ENCODE measurements at regions not wholly inside any gene's neighbourhood (a gene's known extent, or its start where the extent isn't known, plus 50 kb on each side); places are given as distances from the start of the nearest gene placed in this dataset.

DNA sequence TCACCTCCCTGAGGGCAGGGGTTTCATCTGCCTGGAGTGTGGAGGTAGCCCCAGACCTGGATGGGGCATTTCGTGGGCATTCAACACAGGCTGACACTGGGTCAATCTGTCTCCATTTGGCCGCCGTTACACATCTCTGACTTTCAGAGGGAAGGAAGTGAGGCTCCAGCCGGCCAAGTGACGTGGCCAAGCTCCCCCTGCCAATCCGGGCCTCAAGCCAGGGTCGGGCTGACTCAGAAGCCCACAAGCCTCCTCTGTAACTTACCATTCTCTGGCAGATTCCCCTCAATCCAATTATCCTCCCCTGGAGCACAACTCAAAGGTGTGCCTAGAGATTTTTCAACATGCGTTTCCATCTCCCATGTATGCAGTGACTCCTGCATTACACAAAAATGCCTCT is 227.6 kb downstream of the KLF13 start:
- DNase-seq (ENCODE audit: low spot score), result no peak

GRCh38 chr15:31555022-31555421 is 228.4 kb downstream of the KLF13 start:
- no peak for DNase-seq (ENCODE audit: low spot score)

GRCh38 chr15:31556494-31557150 is 230.0 kb downstream of the KLF13 start:
- DNase-seq (ENCODE audit: low spot score), result no peak

DNA sequence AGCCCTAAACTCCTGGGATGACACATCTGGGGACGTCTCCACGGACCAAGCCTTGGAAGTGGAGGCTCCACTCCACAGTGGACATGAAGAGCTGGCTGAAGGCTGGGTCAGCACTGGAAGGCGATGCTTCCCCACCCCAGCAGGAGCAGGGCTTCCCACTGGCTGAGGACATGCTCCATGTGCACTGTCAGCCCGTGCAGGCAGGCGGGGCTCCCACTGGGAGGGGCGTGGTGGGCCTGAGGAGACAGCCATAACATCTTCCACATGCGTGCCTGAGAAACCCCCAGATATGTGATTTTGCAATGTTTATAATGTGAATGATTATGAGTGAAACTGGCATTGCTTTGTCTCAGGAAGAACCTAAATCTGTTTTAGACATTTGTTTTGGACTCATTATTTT is 231.3 kb downstream of the KLF13 start:
- no peak for DNase-seq (ENCODE audit: low spot score)

- no peak for DNase-seq (ENCODE audit: low spot score)
These were observed 232.2 kb downstream of the KLF13 start for GRCh38 chr15:31558840-31559239.

GRCh38 chr15:31559786-31560185 is 233.2 kb downstream of the KLF13 start:
- DNase-seq (ENCODE audit: low spot score), result no peak

- no peak for DNase-seq (ENCODE audit: low spot score)
These were observed 234.0 kb downstream of the KLF13 start for GRCh38 chr15:31560643-31561042.

GRCh38 chr15:31561156-31561555 is 234.5 kb downstream of the KLF13 start:
- no peak for DNase-seq (ENCODE audit: low spot score)

GRCh38 chr15:31563001-31563400 is 236.4 kb downstream of the KLF13 start:
- DNase-seq (ENCODE audit: low spot score), result no peak

GRCh38 chr15:31563421-31563820 is 236.8 kb downstream of the KLF13 start:
- DNase-seq (ENCODE audit: low spot score), result no peak

- no peak for DNase-seq (ENCODE audit: low spot score)
These were observed 241.2 kb downstream of the KLF13 start for GRCh38 chr15:31567861-31568260.

DNA sequence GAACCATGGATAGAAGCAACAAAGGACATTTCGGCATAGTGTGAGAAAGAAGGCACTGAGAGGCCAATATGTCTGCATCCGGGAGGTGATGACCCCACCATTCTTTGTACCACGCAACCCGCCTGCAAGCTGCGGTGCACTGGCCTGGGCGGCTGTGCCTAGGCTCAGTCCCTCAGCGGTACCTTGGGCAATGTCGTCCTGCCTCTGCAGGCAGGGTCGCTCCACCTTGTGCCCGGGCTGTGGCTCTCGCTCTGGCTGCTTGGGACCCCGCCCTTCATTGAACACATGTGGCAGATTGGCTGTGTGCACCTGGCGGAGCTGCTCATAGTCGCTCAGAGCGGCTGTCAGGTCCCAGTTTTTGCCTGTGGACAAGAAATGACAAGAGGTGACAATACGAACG is 243.2 kb downstream of the KLF13 start:
- no peak for DNase-seq (ENCODE audit: low spot score)

GRCh38 chr15:31570591-31570990 is 244.0 kb downstream of the KLF13 start:
- DNase-seq (ENCODE audit: low spot score), result no peak

DNA sequence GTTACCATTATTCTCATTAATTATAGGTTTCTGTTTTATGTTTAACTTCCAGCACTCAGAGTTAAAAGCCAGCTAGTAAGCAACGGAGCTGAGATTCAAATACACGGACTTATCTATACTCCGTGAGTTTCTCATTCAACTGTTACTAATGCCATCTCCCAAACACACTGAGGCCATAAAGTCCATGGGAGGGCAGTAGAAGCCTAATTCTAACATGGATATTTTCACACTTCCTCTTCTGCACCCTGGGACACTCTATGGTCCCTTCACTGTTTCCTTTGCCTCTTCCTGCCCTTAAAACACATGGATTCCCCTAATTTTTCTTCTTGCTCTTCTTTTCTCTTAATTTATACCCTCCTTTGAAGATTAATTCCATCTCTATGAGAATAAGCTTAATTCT is 245.0 kb downstream of the KLF13 start:
- DNase-seq (ENCODE audit: low spot score), result no peak

- DNase-seq (ENCODE audit: low spot score), result no peak
These were observed 247.1 kb downstream of the KLF13 start for GRCh38 chr15:31573759-31574158.

DNA sequence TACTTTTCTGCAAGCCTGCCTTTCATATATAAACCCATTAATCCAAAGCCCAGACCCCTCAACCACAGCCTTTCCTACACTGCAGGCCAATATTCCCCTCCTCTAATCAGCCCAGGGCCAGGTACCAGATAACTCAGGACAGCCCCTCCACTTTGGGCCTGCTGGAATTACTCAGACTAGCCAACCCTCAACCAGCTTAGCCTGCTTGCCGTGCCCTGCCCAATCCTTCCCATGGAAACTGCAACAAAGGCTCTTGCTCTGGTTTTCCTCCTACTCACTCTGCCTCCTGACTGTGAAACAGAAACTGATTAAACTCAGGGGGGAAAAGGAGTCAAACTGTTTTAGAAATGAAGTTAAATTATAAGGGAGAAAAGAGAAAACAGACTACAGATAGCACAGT is 248.1 kb downstream of the KLF13 start:
- DNase-seq (ENCODE audit: low spot score), result no peak

DNA sequence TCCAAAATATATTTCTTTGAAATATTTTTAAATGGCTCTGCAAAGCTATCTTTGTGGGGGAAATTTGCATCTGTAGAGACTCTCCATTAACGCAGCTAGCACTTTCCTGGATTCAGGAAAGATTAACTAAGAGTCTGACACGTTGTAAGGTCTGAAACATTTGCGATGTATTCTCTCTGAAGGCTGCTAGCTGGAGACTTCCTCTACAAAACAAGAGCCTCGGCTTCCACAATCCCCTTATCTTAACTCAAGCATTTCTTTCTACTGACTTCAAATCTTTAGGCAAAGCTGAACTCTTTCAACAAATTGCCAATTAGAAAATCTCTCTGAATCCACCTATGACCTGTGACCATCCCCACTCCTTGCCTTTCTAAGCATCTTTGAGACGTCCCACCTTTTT is 250.5 kb downstream of the KLF13 start:
- no peak for DNase-seq (ENCODE audit: low spot score)

DNA sequence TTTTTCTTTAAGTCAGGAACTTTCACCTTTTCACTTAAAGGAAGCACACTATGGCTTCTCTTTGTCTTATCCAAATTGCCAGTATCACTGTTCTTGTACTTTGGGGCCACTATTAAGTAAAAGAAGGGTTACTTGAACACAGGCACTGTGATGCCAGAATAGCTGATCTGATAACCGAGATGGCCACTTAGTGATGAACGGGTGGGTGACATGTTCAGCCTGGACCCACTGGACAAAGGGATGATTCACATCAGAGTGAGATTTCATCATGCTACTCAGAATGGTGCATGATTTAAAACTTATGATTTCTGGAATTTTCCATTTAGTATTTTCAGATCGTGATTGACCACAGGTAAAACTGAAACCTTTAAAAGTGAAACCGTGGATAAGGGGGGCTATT is 252.6 kb downstream of the KLF13 start:
- DNase-seq (ENCODE audit: low spot score), result no peak

- DNase-seq (ENCODE audit: low spot score), result no peak
These were observed 253.3 kb downstream of the KLF13 start for GRCh38 chr15:31579976-31580375.

- no peak for DNase-seq (ENCODE audit: low spot score)
These were observed 257.6 kb downstream of the KLF13 start for GRCh38 chr15:31584195-31584594.

GRCh38 chr15:31585240-31585639 is 258.6 kb downstream of the KLF13 start:
- DNase-seq (ENCODE audit: low spot score), result no peak

DNA sequence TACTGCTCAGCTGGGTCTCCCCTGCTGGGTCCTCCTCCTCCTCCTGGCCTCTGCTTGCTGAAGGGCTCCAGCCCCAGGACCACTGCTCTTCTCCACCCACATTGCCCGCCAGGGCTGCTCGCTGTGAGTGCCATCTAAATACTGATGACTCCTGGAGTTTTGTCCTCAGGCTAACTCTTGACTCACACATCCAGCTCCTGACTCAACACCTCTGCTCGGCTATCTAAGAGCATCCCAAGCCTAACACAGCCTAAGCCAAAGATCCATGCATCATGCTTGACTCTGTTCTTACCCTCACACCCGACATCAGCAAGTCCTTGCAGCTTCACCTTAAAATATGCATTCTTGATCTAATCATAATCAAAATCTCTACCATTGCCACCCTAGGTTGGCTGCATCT is 260.2 kb downstream of the KLF13 start:
- no peak for DNase-seq (ENCODE audit: low spot score)

- DNase-seq (ENCODE audit: low spot score), result no peak
These were observed 260.9 kb downstream of the KLF13 start for GRCh38 chr15:31587583-31587982.

DNA sequence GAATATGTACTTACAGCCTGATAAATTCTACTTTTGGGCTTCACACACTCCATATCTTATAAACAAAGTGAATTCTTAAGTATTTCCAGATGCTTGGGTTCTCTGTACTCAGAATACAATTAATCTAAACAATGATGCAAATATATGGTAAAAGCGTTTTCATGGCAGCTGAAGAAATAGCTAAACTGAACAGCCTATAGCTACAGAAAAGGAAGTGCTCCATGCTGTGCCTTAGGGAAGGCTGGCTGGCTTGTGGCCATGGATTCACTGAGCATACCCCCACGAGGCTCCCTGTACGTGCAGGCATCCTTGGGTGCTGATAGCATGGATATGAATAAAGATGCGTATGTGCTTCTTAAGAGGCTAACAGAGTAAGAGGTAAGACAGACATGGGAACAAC is 264.0 kb downstream of the KLF13 start:
- DNase-seq (ENCODE audit: low spot score), result no peak
